B cell (primary cell): ENCODE measurements at regions not wholly inside any gene's neighbourhood (a gene's known extent, or its start where the extent isn't known, plus 50 kb on each side); places are given as distances from the start of the nearest gene placed in this dataset.

Experiments used
- ATAC-seq: fragments of 200-7000 bp; cut with Tn5 transposase; one replicate; pipeline ENCODE4 v1.10.0; 2021; ENCODE audit warnings: low read depth, mild to moderate bottlenecking, moderate number of reproducible peaks, moderate library complexity
- CTCF ChIA-PET: fragments of 350-600 bp; sonication (Branson Sonifier 250); formaldehyde crosslinking; loops from one replicate; lab custom pipeline; 2021; ENCODE audit warnings: antibody characterized with exemption, inconsistent platforms; lab: Charles Lee
- POLR2A ChIA-PET: fragments of 350-600 bp; sonication (Branson Sonifier 250); formaldehyde crosslinking; loops from one replicate; lab custom pipeline; 2021; ENCODE audit warnings: antibody characterized with exemption; lab: Charles Lee
- DNase-seq: peaks from one replicate; pipeline ENCODE4 v3.0.0; 2013
- H2AFZ ChIP-seq: 2 replicates; pipeline ENCODE4 v1.6.1; 2012; ENCODE audit warnings: mild to moderate bottlenecking, low read depth, low read length; ENCODE audit not compliant: insufficient read depth, poor library complexity, severe bottlenecking
- H3K27ac ChIP-seq, 2 donors: 1 replicate in 1 of 2; 2 replicates in 1 of 2; pipeline ENCODE4 v1.5.1; 2012 to 2013; ENCODE audit warnings: low read length in 2 of 2, mild to moderate bottlenecking in 2 of 2, moderate library complexity in 1 of 2
- H3K27me3 ChIP-seq, 4 experiments: fragments of 200-600 bp in 1 of 4; sonication (generic) in 1 of 4; replicated peaks in 1 of 4; 1 replicate in 2 of 4; 2 replicates in 2 of 4; pipeline versions ENCODE4 v1.6.1 to v1.7.0; 2013 to 2016; ENCODE audit warnings: low read length in 3 of 4, mild to moderate bottlenecking in 2 of 4, mixed read lengths in 1 of 4, moderate library complexity in 1 of 4; ENCODE audit not compliant: insufficient read depth in 4 of 4, control insufficient read depth in 3 of 4; ENCODE audit errors: control extremely low read depth in 1 of 4
- H3K36me3 ChIP-seq, 2 experiments: replicated peaks in 1 of 2; 1 replicate in 1 of 2; 2 replicates in 1 of 2; pipeline versions ENCODE4 v1.6.1 to v1.7.1; 2013; ENCODE audit warnings: low read length in 1 of 2; ENCODE audit not compliant: insufficient read depth in 2 of 2, control insufficient read depth in 1 of 2; ENCODE audit errors: control extremely low read depth in 1 of 2, extremely low read depth in 1 of 2
- H3K4me1 ChIP-seq, 2 donors: fragments of 200-600 bp in 1 of 2; sonication (generic) in 1 of 2; 1 replicate in 1 of 2; 2 replicates in 1 of 2; pipeline versions ENCODE4 v1.5.1 to v1.6.1; 2013 to 2017; ENCODE audit warnings: low read length in 2 of 2; ENCODE audit not compliant: control insufficient read depth in 2 of 2, insufficient read depth in 2 of 2
- H3K4me2 ChIP-seq: replicated peaks from 2 replicates; pipeline ENCODE3; 2012; ENCODE audit warnings: mild to moderate bottlenecking, low read depth, low read length; ENCODE audit not compliant: poor library complexity, severe bottlenecking
- H3K4me3 ChIP-seq, 5 experiments: fragments of 200-600 bp in 1 of 5; sonication (generic) in 1 of 5; 1 replicate in 3 of 5; 2 replicates in 2 of 5; pipeline versions ENCODE4 v1.5.1 to v1.7.0; 2011 to 2016; ENCODE audit warnings: low read length in 4 of 5, mild to moderate bottlenecking in 4 of 5, low read depth in 2 of 5, control low read depth in 1 of 5, moderate library complexity in 1 of 5; ENCODE audit not compliant: insufficient read depth in 1 of 5; ENCODE audit errors: control extremely low read depth in 1 of 5, extremely low read depth in 1 of 5
- H3K79me2 ChIP-seq: fragments of 200-600 bp; sonication (generic); one replicate; pipeline ENCODE4 v1.6.0; 2016; ENCODE audit warnings: low read length; ENCODE audit not compliant: control insufficient read depth, insufficient read depth
- H3K9ac ChIP-seq: fragments of 200-600 bp; sonication (generic); 2 replicates; pipeline ENCODE4 v1.6.1; 2017; ENCODE audit warnings: mild to moderate bottlenecking, low read length, moderate library complexity
- H3K9me3 ChIP-seq, 3 donors: one replicate each; pipeline versions ENCODE4 v1.6.1 to v1.7.1; 2013; ENCODE audit warnings: low read length in 2 of 3; ENCODE audit not compliant: control insufficient read depth in 2 of 3, insufficient read depth in 1 of 3; ENCODE audit errors: control extremely low read depth in 1 of 3
- H4K20me1 ChIP-seq: 2 replicates; pipeline ENCODE4 v1.6.0; 2012; ENCODE audit warnings: mild to moderate bottlenecking, low read length; ENCODE audit not compliant: insufficient read depth, control insufficient read depth, poor library complexity, severe bottlenecking
- H3K27ac Mint-ChIP-seq: one replicate; pipeline ENCODE4 v1.8.0; 2021; ENCODE audit warnings: mixed read lengths
- H3K27me3 Mint-ChIP-seq: one replicate; pipeline ENCODE4 v1.8.0; 2021; ENCODE audit warnings: mixed read lengths
- H3K4me1 Mint-ChIP-seq: one replicate; pipeline ENCODE4 v1.8.0; 2021; ENCODE audit warnings: mixed read lengths
- H3K4me3 Mint-ChIP-seq: one replicate; pipeline ENCODE4 v1.8.0; 2021; ENCODE audit warnings: mixed read lengths
- H3K9me3 Mint-ChIP-seq: one replicate; pipeline ENCODE4 v1.8.0; 2022; ENCODE audit warnings: mixed read lengths; ENCODE audit not compliant: insufficient read depth
- CTCF ChIP-seq: fragments of 200-600 bp; IDR thresholded peaks from one replicate; pipeline ENCODE4 v1.8.0; 2022; ENCODE audit warnings: antibody characterized with exemption, mild to moderate bottlenecking
- EZH2 ChIP-seq: IDR thresholded peaks from 2 replicates; pipeline ENCODE4 v1.6.1; 2012; ENCODE audit warnings: borderline replicate concordance, low read depth, mild to moderate bottlenecking, moderate library complexity, low read length; ENCODE audit not compliant: insufficient read depth, poor library complexity, severe bottlenecking
- WGBS: methylation state at CpG from one replicate; pipeline ENCODE4 v1.1.5; 2013; ENCODE audit warnings: missing lambda C conversion rate; ENCODE audit not compliant: insufficient coverage; 5-methylcytosine and 5-hydroxymethylcytosine counted together
- intact Hi-C: fragments of 100-400 bp; cut with micrococcal nuclease; formaldehyde crosslinking; loops from one replicate; pipeline ENCODE4 v1.10.0; 2022

GRCh38 chr12:107510211-107510610, 175.4 kb upstream of the PWP1 start:
- Mint-ChIP-seq H3K4me3 (no peak overlapping the region), H3K4me1 (peaks cover under 1% of the 10 kb centered on the region), H3K9me3 (no peaks in the 10 kb centered on the region), H3K27ac (no peak overlapping the region), H3K27me3 (peaks cover 26% of the 10 kb centered on the region)
- Histone ChIP-seq H3K9me3 (no peaks in the 10 kb centered on the region), H3K79me2 (no peaks in the 10 kb centered on the region), H2AFZ (no peak overlapping the region), H3K4me2 (no peak overlapping the region), H4K20me1 (no peaks in the 10 kb centered on the region), H3K4me3 (no peak overlapping the region), H3K9ac (no peak overlapping the region), H3K36me3 (no peaks in the 10 kb centered on the region), H3K27ac (no peak overlapping the region), H3K4me1 (no peaks in the 10 kb centered on the region), H3K27me3 (no peaks in the 10 kb centered on the region)
- ChIA-PET CTCF (no interaction called here), POLR2A (no interaction called here)
- ATAC-seq (no peak), DNase-seq (no peak)
- WGBS: 78% methylated on average over 1 of the region's 2 CpGs
- TF ChIP-seq CTCF (no peak), EZH2 (no peak)
- intact Hi-C loops: no loop called here

GRCh38 chr12:107511292-107511691, 174.3 kb upstream of the PWP1 start:
- WGBS: 57% methylated on average over 2 of the region's 3 CpGs

More at GRCh38 chr12:107511292-107511691, 174.3 kb upstream of the PWP1 start:
- Mint-ChIP-seq H3K27ac (no peak overlapping the region), H3K9me3 (no peaks in the 10 kb centered on the region), H3K27me3 (peaks cover 26% of the 10 kb centered on the region), H3K4me1 (peaks cover 4% of the 10 kb centered on the region), H3K4me3 (no peak overlapping the region)
- ChIA-PET CTCF (no interaction called here), POLR2A (no interaction called here)
- ATAC-seq (no peak), DNase-seq (no peak)
- no peaks in the 10 kb centered on the region for H3K36me3 ChIP-seq
- no peak overlapping the region for H3K9ac ChIP-seq
- no peak overlapping the region for H3K4me3 ChIP-seq
- H3K4me2 ChIP-seq: no peak overlapping the region
- no peaks in the 10 kb centered on the region for H3K27me3 ChIP-seq
- no peak overlapping the region for H2AFZ ChIP-seq
- H4K20me1 ChIP-seq: no peaks in the 10 kb centered on the region
- TF ChIP-seq EZH2 (no peak), CTCF (no peak)
- no peaks in the 10 kb centered on the region for H3K79me2 ChIP-seq
- no peak overlapping the region for H3K27ac ChIP-seq
- intact Hi-C loops: no loop called here
- H3K4me1 ChIP-seq: no peaks in the 10 kb centered on the region
- no peaks in the 10 kb centered on the region for H3K9me3 ChIP-seq
